ENCODE measurements at regions not wholly inside any gene's neighbourhood (a gene's known extent, or its start where the extent isn't known, plus 50 kb on each side); places are given as distances from the start of the nearest gene placed in this dataset.

- DNase-seq (ENCODE audit: low read depth) = no peak
- no peak for TF ChIP-seq CTCF (IDR thresholded peaks at IDR 0.05; ENCODE audit: control insufficient read depth, extremely low read depth, insufficient read depth)
- H3K4me3 ChIP-seq (ENCODE audit: low read depth, low read length) = no peak overlapping the region
Observed at GRCh38 chr9:81833563-81834345, 94.5 kb upstream of the SPATA31D4 start.

- TF ChIP-seq CTCF (IDR thresholded peaks at IDR 0.05; ENCODE audit: control insufficient read depth, extremely low read depth, insufficient read depth) = no peak
- no peak for DNase-seq (ENCODE audit: low read depth)
- no peak overlapping the region for H3K4me3 ChIP-seq (ENCODE audit: low read depth, low read length)
Observed at GRCh38 chr9:81841333-81841732, 86.9 kb upstream of the SPATA31D4 start.

DNA sequence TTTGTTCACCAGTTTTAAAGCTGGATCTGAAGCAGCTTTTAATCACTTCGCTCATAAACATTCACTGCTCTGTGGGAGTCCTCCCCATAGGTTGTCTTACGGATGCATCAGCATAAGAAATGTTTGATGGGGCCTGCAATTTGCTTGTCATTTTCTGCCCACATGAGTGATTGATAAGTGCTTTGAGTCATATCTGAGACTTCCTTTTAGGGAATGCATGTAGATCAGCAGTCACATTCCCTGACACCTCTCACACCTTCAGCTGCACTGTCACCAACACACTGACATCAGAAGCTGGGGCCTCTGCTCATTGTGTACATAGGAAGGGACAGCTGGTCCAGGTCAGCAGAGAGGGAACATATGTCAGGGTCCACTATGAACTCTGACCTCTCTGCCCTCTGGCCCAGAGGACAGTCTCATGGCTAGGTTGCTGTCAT is 84.1 kb upstream of the SPATA31D4 start:
- H3K4me3 ChIP-seq (ENCODE audit: low read depth, low read length) = no peak overlapping the region
- no peak for DNase-seq (ENCODE audit: low read depth)
- TF ChIP-seq CTCF (IDR thresholded peaks at IDR 0.05; ENCODE audit: control insufficient read depth, extremely low read depth, insufficient read depth) = no peak

GRCh38 chr9:81847181-81847915 is 80.9 kb upstream of the SPATA31D4 start:
- peak; percentile 91 for DNase-seq (ENCODE audit: low read depth)
- H3K4me3 ChIP-seq (ENCODE audit: low read depth, low read length) = no peak overlapping the region
- no peak for TF ChIP-seq CTCF (IDR thresholded peaks at IDR 0.05; ENCODE audit: control insufficient read depth, extremely low read depth, insufficient read depth)

DNA sequence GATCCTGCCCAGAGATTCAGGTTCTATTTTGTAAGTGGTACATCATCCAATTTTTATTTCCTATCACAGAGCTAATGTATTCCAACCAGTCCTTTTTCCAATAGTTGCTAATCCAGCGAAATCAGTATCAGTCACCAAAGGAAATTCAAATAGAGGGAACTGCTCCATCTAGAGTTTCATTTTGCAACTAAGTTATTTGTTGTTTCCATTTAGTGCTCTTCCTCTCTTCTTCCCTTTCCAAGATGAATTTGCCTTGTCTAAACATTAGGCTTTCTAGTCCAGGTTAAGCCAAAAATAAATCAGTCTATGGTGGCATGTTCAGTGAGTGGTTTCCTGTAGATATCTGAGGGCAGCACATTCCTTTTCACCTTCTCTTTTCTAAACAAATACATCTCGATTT is 79.8 kb upstream of the SPATA31D4 start:
- DNase-seq (ENCODE audit: low read depth) = peak; percentile 42
- H3K4me3 ChIP-seq (ENCODE audit: low read depth, low read length) = no peak overlapping the region
- peak; percentile 48 for TF ChIP-seq CTCF (IDR thresholded peaks at IDR 0.05; ENCODE audit: control insufficient read depth, extremely low read depth, insufficient read depth)

GRCh38 chr9:81849631-81850259 is 78.5 kb upstream of the SPATA31D4 start:
- H3K4me3 ChIP-seq (ENCODE audit: low read depth, low read length) = no peak overlapping the region
- no peak for DNase-seq (ENCODE audit: low read depth)
- no peak for TF ChIP-seq CTCF (IDR thresholded peaks at IDR 0.05; ENCODE audit: control insufficient read depth, extremely low read depth, insufficient read depth)

Data from LNCaP clone FGC (cell line).